ENCODE measurements at regions not wholly inside any gene's neighbourhood (a gene's known extent, or its start where the extent isn't known, plus 50 kb on each side); places are given as distances from the start of the nearest gene placed in this dataset.
"Not testable (repeated sequence)": the region's sequence is repeated elsewhere in the genome, so short reads cannot be mapped to it uniquely, and the experiment has no call there.

DNA sequence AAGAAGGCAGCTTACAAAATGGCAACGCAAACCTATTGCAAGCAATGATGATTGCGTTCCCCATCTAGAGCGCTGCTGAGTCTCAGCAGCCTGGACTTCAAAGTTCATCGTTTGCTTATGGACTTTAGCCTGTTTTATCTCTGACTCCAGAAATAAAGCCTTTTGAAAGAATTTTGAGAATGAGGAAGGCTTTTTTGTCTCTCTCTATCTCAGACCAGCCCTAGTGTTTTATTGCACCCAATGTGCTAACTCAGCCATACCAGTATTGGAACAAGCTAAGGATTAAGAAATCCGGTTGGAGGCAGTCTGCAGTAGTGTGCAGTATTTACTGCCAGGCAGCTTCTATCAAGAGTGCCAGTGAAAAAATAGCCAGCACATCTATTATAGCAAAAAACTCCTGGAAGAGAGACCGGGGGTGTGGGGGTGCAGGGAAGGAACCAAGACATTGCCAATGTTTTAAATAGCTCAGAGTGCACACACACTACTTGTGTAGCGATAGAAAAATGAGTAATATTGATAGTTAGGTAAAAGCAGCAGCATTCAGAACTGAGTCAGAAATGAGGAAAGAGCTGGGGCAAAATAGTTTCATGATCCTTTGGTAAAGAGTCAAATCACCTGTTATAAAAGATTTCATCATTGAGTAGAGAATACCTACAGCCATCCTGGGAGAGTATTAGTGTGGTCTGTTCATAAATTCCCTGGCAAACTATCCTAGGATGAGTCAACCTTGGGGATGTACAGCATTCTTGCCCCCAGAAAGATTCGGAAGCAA is 219.0 kb downstream of the ZNF608 start:
- intact Hi-C loops (cut with DNase I), result no loop called here
- Histone ChIP-seq H3K27ac (no peak overlapping the region), H3K9me3 (no peaks in the 10 kb centered on the region), H3K36me3 (no peaks in the 10 kb centered on the region), H3K4me3 (replicated peaks in 1 of 3) (no peak overlapping the region), H3K27me3 (no peaks in the 10 kb centered on the region), H3K4me1 (peaks cover 5 to 8% of the 10 kb centered on the region in 2 donors)
- TF ChIP-seq CTCF (IDR thresholded peaks at IDR 0.05) (no peak), POLR2A (IDR thresholded peaks at IDR 0.05) (no peak)
- DNase-seq, result peak; percentile 33 to 49
- 68 to 73% methylated on average over 8 of the region's 8 CpGs for WGBS, 2 donors

- H3K9me3 ChIP-seq; intact Hi-C loops (cut with DNase I); H3K27ac ChIP-seq; H3K36me3 ChIP-seq; H3K27me3 ChIP-seq; H3K4me1 ChIP-seq; DNase-seq; H3K4me3 ChIP-seq (replicated peaks in 1 of 3): not testable (repeated sequence)
- 91 to 98% methylated on average over 4 of the region's 4 CpGs for WGBS, 2 donors
Measured at GRCh38 chr5:124526079-124526478, 220.4 kb downstream of the ZNF608 start.

- no peaks in the 10 kb centered on the region for H3K36me3 ChIP-seq
- intact Hi-C loops (cut with DNase I), result no loop called here
- H3K4me3 ChIP-seq (replicated peaks in 1 of 3), result no peak overlapping the region
- H3K27ac ChIP-seq, result no peak overlapping the region
- no peaks in the 10 kb centered on the region for H3K9me3 ChIP-seq
- no peak for DNase-seq
- 92 to 95% methylated on average over 6 of the region's 6 CpGs for WGBS, 2 donors
- no peaks in the 10 kb centered on the region for H3K27me3 ChIP-seq
- H3K4me1 ChIP-seq, result peaks cover 5 to 8% of the 10 kb centered on the region in 2 donors
- no peak for TF ChIP-seq POLR2A (IDR thresholded peaks at IDR 0.05)
- TF ChIP-seq CTCF (IDR thresholded peaks at IDR 0.05), result no peak
Measured at GRCh38 chr5:124524552-124525232, 221.7 kb downstream of the ZNF608 start.

DNA sequence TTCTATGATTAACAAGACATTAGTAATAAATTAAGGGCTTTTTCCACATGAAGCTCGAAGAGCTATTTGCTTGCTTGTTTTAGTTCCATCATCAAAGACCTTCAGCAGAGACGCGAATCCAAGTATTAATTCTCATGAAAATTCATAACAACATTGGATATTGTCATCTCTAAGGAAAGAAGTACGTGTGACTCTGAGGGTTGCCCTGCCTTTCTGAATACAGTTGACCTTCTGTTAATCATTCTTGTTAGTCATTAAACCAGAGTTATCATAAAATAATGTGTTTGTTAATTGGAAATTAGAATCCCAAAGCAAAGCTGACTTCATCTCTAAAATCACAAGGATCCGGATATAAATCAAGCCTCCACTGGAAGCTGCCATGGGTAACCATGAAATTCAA is 222.5 kb downstream of the ZNF608 start:
- H3K36me3 ChIP-seq, result no peaks in the 10 kb centered on the region
- intact Hi-C loops (cut with DNase I), result no loop called here
- no peaks in the 10 kb centered on the region for H3K9me3 ChIP-seq
- H3K27me3 ChIP-seq, result no peaks in the 10 kb centered on the region
- H3K4me3 ChIP-seq (replicated peaks in 1 of 3), result no peak overlapping the region
- H3K27ac ChIP-seq, result no peak overlapping the region
- H3K4me1 ChIP-seq, result peaks cover 5 to 8% of the 10 kb centered on the region in 2 donors
- no peak for DNase-seq
- 89 to 95% methylated on average over 5 of the region's 5 CpGs for WGBS, 2 donors
- TF ChIP-seq CTCF (IDR thresholded peaks at IDR 0.05) (no peak), POLR2A (IDR thresholded peaks at IDR 0.05) (no peak)

DNA sequence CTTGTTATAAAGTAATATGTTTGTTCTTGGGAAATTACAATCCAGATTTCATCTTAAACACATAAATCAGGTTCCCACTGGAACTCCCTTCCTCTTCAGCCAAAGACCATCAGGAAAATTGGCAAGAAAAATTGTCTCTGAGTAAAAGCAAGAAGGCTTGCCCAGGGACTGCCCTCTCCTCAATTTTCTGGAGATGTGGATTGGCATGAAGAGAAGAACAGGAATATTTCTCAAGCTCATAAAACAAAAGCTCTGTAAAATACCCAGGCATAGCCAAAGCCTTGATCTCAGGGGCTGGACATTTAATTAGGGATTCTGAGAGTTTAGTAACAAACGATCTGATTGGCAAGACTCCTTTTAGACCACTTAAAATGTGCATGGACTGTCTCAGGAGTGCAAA is 223.4 kb downstream of the ZNF608 start:
- Histone ChIP-seq H3K36me3 (no peaks in the 10 kb centered on the region), H3K9me3 (no peaks in the 10 kb centered on the region), H3K4me3 (replicated peaks in 1 of 3) (no peak overlapping the region), H3K27me3 (no peaks in the 10 kb centered on the region), H3K27ac (no peak overlapping the region), H3K4me1 (peaks cover 5 to 8% of the 10 kb centered on the region in 2 donors)
- 54 to 63% methylated on average over 1 of the region's 1 CpG for WGBS, 2 donors
- no peak for DNase-seq
- intact Hi-C loops (cut with DNase I), result no loop called here
- TF ChIP-seq CTCF (IDR thresholded peaks at IDR 0.05), result no peak

Measured in thyroid gland (tissue), 4 donors.